DND-41 (cell line): ENCODE measurements at regions not wholly inside any gene's neighbourhood (a gene's known extent, or its start where the extent isn't known, plus 50 kb on each side); places are given as distances from the start of the nearest gene placed in this dataset.

ENCODE experiments used
- CTCF ChIP-seq: IDR thresholded peaks from 2 replicates; pipeline ENCODE4 v1.5.1; 2012; ENCODE audit warnings: borderline replicate concordance, low read length, moderate library complexity, mild to moderate bottlenecking; ENCODE audit not compliant: poor library complexity, severe bottlenecking; ENCODE audit errors: extremely low read depth
- EZH2 ChIP-seq: IDR thresholded peaks from 3 replicates; pipeline ENCODE4 v1.6.1; 2012; ENCODE audit warnings: borderline replicate concordance, low read depth, mild to moderate bottlenecking, moderate library complexity, low read length, inconsistent platforms; ENCODE audit not compliant: severe bottlenecking

GRCh38 chr4:104411502-104411901 lies 83.2 kb downstream of the CXXC4 start:
- TF ChIP-seq CTCF (no peak), EZH2 (no peak)
